ENCODE measurements at regions not wholly inside any gene's neighbourhood (a gene's known extent, or its start where the extent isn't known, plus 50 kb on each side); places are given as distances from the start of the nearest gene placed in this dataset.
"Not testable (repeated sequence)": the region's sequence is repeated elsewhere in the genome, so short reads cannot be mapped to it uniquely, and the experiment has no call there.

GRCh38 chr21:22189278-22189677 is 1191.1 kb downstream of the NCAM2 start:
- DNase-seq (ENCODE audit: low read depth) = no peak

- DNase-seq (ENCODE audit: low read depth) = no peak
Measured at GRCh38 chr21:22191581-22191980, 1193.4 kb downstream of the NCAM2 start.

- DNase-seq (ENCODE audit: low read depth) = no peak
Measured at GRCh38 chr21:22192766-22193165, 1194.6 kb downstream of the NCAM2 start.

GRCh38 chr21:22194986-22195385 is 1196.8 kb downstream of the NCAM2 start:
- DNase-seq (ENCODE audit: low read depth) = not testable (repeated sequence)

GRCh38 chr21:22200378-22201092 is 1202.3 kb downstream of the NCAM2 start:
- no peak for DNase-seq (ENCODE audit: low read depth)

GRCh38 chr21:22201126-22201525 is 1202.9 kb downstream of the NCAM2 start:
- no peak for DNase-seq (ENCODE audit: low read depth)

GRCh38 chr21:22201669-22202068 is 1203.5 kb downstream of the NCAM2 start:
- no peak for DNase-seq (ENCODE audit: low read depth)

GRCh38 chr21:22209304-22209700 is 1211.1 kb downstream of the NCAM2 start:
- DNase-seq (ENCODE audit: low read depth) = no peak

- DNase-seq (ENCODE audit: low read depth) = no peak
Measured at GRCh38 chr21:22211943-22212342, 1213.7 kb downstream of the NCAM2 start.

GRCh38 chr21:22223385-22223784 is 1225.2 kb downstream of the NCAM2 start:
- no peak for DNase-seq (ENCODE audit: low read depth)

GRCh38 chr21:22224261-22224660 is 1226.1 kb downstream of the NCAM2 start:
- DNase-seq (ENCODE audit: low read depth) = no peak

GRCh38 chr21:22225299-22225698 is 1227.1 kb downstream of the NCAM2 start:
- DNase-seq (ENCODE audit: low read depth) = no peak

- DNase-seq (ENCODE audit: low read depth) = no peak
Measured at GRCh38 chr21:22231013-22231412, 1232.8 kb downstream of the NCAM2 start.

GRCh38 chr21:22235866-22236590 is 1237.8 kb downstream of the NCAM2 start:
- no peak for DNase-seq (ENCODE audit: low read depth)

- DNase-seq (ENCODE audit: low read depth) = no peak
Measured at GRCh38 chr21:22244516-22244915, 1246.3 kb downstream of the NCAM2 start.

GRCh38 chr21:22250355-22250754 is 1252.1 kb downstream of the NCAM2 start:
- DNase-seq (ENCODE audit: low read depth) = no peak

- no peak for DNase-seq (ENCODE audit: low read depth)
Measured at GRCh38 chr21:22253761-22254160, 1255.6 kb downstream of the NCAM2 start.

- DNase-seq (ENCODE audit: low read depth) = no peak
Measured at GRCh38 chr21:22258821-22259220, 1260.6 kb downstream of the NCAM2 start.

- no peak for DNase-seq (ENCODE audit: low read depth)
Measured at GRCh38 chr21:22260274-22260673, 1262.1 kb downstream of the NCAM2 start.

- DNase-seq (ENCODE audit: low read depth) = no peak
Measured at GRCh38 chr21:22263890-22264289, 1265.7 kb downstream of the NCAM2 start.

GRCh38 chr21:22277341-22277740 is 1279.1 kb downstream of the NCAM2 start:
- DNase-seq (ENCODE audit: low read depth) = no peak

GRCh38 chr21:22278366-22278765 is 1280.2 kb downstream of the NCAM2 start:
- no peak for DNase-seq (ENCODE audit: low read depth)

GRCh38 chr21:22280851-22281250 is 1282.6 kb downstream of the NCAM2 start:
- no peak for DNase-seq (ENCODE audit: low read depth)

Data from stromal cell of bone marrow (primary cell).